LNCAP (cell line): ENCODE measurements at regions not wholly inside any gene's neighbourhood (a gene's known extent, or its start where the extent isn't known, plus 50 kb on each side); places are given as distances from the start of the nearest gene placed in this dataset.

Experiments
- TF ChIP-seq, protein P1 (sequence below): fragments of 450-650 bp; IDR thresholded peaks from 2 replicates; pipeline ENCODE4 v1.5.1; 2017; ENCODE audit warnings: mild to moderate bottlenecking

DNA sequence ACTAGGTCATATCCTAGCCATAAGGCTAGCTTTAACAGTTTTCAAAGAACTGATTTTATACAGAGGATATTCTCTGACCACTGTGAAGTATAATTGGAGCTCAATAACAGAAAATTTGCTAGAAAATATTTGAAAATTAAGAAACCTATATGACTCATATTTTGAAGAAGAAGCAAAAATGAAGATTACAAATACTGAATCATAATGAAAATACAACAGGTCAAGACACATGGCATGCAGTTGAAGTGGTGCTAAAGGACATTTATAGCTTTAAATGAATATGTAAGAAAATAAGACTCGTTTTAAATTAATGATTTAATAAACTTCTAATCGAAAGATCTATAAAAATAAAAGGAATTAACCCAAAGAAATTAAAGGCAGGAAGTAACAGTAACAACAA is 1234.6 kb downstream of the SLC16A7 start:
- TF ChIP-seq, protein P1, sequence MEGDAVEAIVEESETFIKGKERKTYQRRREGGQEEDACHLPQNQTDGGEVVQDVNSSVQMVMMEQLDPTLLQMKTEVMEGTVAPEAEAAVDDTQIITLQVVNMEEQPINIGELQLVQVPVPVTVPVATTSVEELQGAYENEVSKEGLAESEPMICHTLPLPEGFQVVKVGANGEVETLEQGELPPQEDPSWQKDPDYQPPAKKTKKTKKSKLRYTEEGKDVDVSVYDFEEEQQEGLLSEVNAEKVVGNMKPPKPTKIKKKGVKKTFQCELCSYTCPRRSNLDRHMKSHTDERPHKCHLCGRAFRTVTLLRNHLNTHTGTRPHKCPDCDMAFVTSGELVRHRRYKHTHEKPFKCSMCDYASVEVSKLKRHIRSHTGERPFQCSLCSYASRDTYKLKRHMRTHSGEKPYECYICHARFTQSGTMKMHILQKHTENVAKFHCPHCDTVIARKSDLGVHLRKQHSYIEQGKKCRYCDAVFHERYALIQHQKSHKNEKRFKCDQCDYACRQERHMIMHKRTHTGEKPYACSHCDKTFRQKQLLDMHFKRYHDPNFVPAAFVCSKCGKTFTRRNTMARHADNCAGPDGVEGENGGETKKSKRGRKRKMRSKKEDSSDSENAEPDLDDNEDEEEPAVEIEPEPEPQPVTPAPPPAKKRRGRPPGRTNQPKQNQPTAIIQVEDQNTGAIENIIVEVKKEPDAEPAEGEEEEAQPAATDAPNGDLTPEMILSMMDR = no peak

DNA sequence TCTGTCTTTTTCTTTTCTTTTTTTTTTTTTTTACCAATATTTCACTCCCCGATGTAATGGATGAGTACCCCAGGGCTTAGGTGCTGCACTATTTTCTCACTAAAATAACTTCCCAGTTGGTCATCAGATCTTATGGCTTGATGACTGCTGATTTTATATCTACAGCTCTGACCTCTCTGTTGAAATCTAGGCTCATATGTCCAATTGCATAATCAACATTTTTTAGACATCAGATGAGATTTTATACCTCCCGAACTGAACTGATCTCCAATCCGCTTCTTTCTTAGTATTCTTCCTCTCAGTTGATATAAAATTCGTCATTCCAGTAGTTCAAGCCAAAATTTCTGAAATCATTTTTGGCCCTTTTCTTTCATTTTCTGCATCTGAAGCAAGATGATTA is 1236.5 kb downstream of the SLC16A7 start:
- TF ChIP-seq, protein P1 = no peak

DNA sequence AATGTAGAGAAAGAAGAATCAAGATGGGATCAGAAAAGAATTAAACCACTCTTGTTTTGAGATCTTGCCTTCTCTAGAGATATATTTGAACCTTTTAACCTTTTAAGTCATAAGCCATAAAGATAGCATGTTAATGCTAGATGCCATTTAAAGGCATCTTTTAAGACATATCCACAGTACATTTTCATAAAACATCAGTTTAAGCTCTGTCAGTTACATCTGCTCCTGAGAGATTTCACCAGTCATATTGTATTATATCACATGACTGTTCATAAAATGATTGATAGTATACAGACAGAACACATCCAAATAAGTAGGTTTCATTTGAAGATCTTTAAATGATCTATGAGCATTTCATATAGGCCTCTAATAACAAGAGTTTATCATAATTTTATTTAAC is 1238.5 kb downstream of the SLC16A7 start:
- TF ChIP-seq, protein P1 = no peak

DNA sequence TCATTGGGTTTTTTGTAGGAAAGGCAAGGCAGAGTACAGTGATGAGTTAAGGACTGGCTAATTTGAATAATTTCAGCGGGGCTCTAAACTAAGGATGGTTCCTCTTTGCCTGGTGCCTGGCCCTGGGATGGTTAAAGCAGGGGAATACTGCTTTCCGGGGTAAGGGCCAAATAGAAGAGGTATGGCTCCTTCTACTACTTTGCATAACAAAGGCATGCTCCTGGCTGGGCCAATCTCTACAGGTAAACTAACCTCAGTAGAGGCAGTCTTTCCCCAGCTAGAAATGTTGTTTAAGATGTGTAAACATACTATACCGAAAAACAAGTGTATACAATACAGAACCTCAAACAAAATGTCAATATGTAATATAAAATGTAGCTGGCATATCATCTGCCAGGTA is 1239.0 kb downstream of the SLC16A7 start:
- TF ChIP-seq, protein P1 = no peak

DNA sequence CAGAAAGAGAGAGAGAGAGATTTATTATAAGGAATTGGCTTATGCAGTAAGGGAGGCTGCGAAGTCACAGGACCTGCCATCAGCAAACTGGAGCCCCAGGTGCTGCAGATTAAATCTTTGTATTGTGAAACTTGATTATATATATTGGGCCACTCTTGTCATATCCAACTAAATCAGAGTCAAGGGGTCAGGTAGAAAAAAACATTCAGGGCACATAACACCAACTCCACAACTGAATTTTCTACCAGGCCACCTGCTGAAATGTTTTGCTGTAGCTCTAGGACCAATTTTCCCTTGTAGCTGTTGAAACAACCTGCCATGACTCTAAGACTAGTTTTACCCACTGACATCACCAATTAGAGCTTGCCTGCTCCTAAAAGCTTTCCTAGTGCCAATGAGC is 1240.8 kb downstream of the SLC16A7 start:
- TF ChIP-seq, protein P1 = no peak

DNA sequence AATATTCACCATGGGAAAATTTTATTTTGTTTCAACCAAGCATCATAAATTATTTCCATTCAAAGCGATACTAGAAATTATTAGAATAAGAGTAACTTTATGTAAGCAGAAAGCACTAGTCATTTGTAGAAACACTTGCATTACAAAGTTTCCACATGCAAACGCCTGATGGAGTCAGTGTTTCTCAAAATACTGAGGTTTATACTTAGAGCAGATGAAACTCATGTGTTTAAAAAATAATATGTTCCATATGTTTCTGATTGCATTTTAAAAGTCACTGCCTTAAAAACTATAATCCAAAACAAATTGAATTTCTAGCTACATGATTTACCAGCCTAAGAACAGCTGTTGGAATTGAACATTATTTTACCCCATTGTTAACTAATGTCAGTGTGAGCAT is 1246.4 kb downstream of the SLC16A7 start:
- TF ChIP-seq, protein P1 = no peak

DNA sequence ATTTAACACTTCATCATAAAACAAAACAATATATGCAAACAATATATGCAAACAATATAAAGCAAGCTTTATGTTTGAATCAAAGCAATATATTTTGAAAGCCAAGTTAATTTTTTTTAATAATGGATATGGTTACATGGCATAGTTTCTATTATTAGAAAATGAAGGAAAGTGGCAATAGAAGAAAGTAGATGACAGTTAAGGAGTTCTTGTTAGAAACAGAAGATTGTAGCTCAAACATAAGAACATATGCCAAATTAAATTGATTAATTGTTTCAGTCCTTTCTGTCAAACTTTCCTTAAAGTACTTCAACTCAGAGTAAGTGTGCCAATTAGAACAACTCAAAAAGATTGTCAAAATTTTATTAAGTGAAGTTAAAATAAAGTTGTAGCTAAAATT is 1248.3 kb downstream of the SLC16A7 start:
- TF ChIP-seq, protein P1 = no peak

DNA sequence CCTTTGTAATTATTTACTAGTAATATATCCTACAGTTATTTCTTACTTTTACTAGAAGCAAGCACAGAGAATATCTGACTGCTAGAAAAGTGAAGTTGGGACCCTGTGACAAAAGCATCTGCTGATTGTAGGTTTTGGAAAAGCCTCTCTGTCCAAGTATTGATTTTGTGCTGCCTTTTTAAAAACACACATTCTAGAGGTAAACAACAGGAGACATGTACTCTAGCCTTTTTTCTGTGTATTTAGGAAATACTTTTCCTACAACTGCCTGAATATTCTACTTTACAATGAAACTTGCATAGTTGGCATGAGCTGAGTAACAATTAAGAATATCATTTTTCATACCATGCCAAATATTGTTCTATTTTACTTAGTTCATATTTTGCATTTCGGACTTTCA is 1249.0 kb downstream of the SLC16A7 start:
- TF ChIP-seq, protein P1 = no peak
